OCI-LY7 (cell line): ENCODE measurements at regions not wholly inside any gene's neighbourhood (a gene's known extent, or its start where the extent isn't known, plus 50 kb on each side); places are given as distances from the start of the nearest gene placed in this dataset.

ENCODE experiments used
- BruUV-seq: library from RNA; stranded (reverse); fragments of 400-500 nt; replicated peaks from 2 replicates; lab custom pipeline; 2021; lab: Mats Ljungman, UMichigan
- CTCF ChIA-PET: fragments of 300-600 bp; sonication (Branson Sonifier 250); formaldehyde crosslinking; loops from one replicate; lab custom pipeline; 2022; ENCODE audit warnings: antibody characterized with exemption; ENCODE audit not compliant: unreplicated experiment; lab: Charles Lee
- POLR2A ChIA-PET: fragments of 300-600 bp; sonication (Branson Sonifier 250); formaldehyde crosslinking; loops from one replicate; lab custom pipeline; 2022; ENCODE audit warnings: antibody characterized with exemption; lab: Charles Lee
- DNase-seq: peaks from one replicate; pipeline ENCODE4 v3.0.0-alpha.2; 2015; ENCODE audit warnings: low spot score
- H2AFZ ChIP-seq: fragments of 200-600 bp; sonication (generic), shearing (Covaris generic); 2 replicates; pipeline ENCODE4 v1.6.1; 2014; ENCODE audit warnings: mild to moderate bottlenecking, antibody characterized with exemption, low read length, moderate library complexity
- H3K27ac ChIP-seq: fragments of 200-600 bp; sonication (generic); 2 replicates; pipeline ENCODE4 v1.5.1; 2014; ENCODE audit warnings: mixed run types, low read depth, mild to moderate bottlenecking, moderate library complexity, low read length, inconsistent platforms; ENCODE audit not compliant: poor library complexity, severe bottlenecking
- H3K36me3 ChIP-seq: fragments of 200-600 bp; sonication (generic); 2 replicates; pipeline ENCODE4 v1.6.1; 2014; ENCODE audit warnings: mild to moderate bottlenecking, antibody characterized with exemption, low read length, moderate library complexity, mixed read lengths; ENCODE audit not compliant: insufficient read depth
- H3K4me1 ChIP-seq: fragments of 200-600 bp; sonication (generic); 2 replicates; pipeline ENCODE4 v1.5.1; 2014; ENCODE audit warnings: mild to moderate bottlenecking, low read length; ENCODE audit not compliant: insufficient read depth, poor library complexity, severe bottlenecking
- H3K4me2 ChIP-seq: fragments of 200-600 bp; sonication (generic); 2 replicates; pipeline ENCODE4 v1.6.1; 2014; ENCODE audit warnings: mild to moderate bottlenecking, low read length
- H3K4me3 ChIP-seq: fragments of 200-600 bp; sonication (generic); 2 replicates; pipeline ENCODE4 v1.5.1; 2014; ENCODE audit warnings: mild to moderate bottlenecking, low read depth, low read length; ENCODE audit not compliant: poor library complexity, severe bottlenecking
- H3K79me2 ChIP-seq: fragments of 200-600 bp; sonication (generic); 2 replicates; pipeline ENCODE4 v1.6.1; 2016; ENCODE audit warnings: low read depth, mild to moderate bottlenecking, low read length, moderate library complexity, mixed read lengths; ENCODE audit not compliant: insufficient read depth
- H3K9me2 ChIP-seq: fragments of 200-600 bp; sonication (generic); 2 replicates; pipeline ENCODE4 v1.6.1; 2016; ENCODE audit warnings: mild to moderate bottlenecking, low read length, mixed read lengths; ENCODE audit not compliant: insufficient read depth
- H3K9me3 ChIP-seq: fragments of 200-600 bp; sonication (generic); 2 replicates; pipeline ENCODE4 v1.6.1; 2014; ENCODE audit warnings: mild to moderate bottlenecking, mixed run types, low read length, mixed read lengths
- H4K20me1 ChIP-seq: fragments of 200-600 bp; sonication (generic); 2 replicates; pipeline ENCODE4 v1.6.1; 2014; ENCODE audit warnings: mild to moderate bottlenecking, antibody characterized with exemption, low read length, moderate library complexity, mixed read lengths; ENCODE audit not compliant: insufficient read depth
- EZH2phosphoT487 ChIP-seq: fragments of 200-600 bp; sonication (generic); IDR thresholded peaks from 2 replicates; pipeline ENCODE4 v1.6.1; 2018; ENCODE audit warnings: low read depth, borderline replicate concordance, mild to moderate bottlenecking, mixed run types, antibody characterized with exemption, low read length, moderate library complexity, mixed read lengths
- intact Hi-C: fragments of 100-400 bp; cut with micrococcal nuclease; formaldehyde crosslinking; loops from one replicate; pipeline ENCODE4 v1.10.0; 2022; ENCODE audit not compliant: unreplicated experiment
- TF ChIP-seq, protein P1 (sequence below): fragments of 200-600 bp; sonication (generic); conservative IDR thresholded peaks from 2 replicates; pipeline ENCODE4 v1.5.1; 2014; ENCODE audit warnings: mild to moderate bottlenecking, antibody characterized with exemption, low read length, moderate library complexity, mixed read lengths

DNA sequence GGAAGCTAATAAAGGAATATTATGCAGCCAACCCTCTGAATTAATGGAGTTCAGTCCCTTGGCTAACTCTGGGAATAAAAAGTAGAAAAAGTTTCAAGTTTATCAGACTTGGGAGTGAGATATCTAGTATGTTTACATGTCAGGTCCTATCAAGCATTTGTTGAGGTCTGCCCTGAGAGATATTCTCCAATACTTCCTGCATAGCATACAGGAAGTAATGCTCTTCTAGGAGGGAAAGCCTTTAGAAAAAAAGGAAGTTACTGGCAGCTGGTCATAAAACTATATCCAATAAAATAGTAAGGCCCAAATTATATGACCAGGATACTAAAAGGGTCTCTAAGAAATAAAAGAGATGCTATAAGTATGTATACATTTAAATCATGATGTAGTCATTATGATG, 594.1 kb upstream of the FTMT start:
- no peaks in the 10 kb centered on the region for H3K4me1 ChIP-seq
- DNase-seq: no peak
- no peaks in the 10 kb centered on the region for H4K20me1 ChIP-seq
- TF ChIP-seq, protein P1, sequence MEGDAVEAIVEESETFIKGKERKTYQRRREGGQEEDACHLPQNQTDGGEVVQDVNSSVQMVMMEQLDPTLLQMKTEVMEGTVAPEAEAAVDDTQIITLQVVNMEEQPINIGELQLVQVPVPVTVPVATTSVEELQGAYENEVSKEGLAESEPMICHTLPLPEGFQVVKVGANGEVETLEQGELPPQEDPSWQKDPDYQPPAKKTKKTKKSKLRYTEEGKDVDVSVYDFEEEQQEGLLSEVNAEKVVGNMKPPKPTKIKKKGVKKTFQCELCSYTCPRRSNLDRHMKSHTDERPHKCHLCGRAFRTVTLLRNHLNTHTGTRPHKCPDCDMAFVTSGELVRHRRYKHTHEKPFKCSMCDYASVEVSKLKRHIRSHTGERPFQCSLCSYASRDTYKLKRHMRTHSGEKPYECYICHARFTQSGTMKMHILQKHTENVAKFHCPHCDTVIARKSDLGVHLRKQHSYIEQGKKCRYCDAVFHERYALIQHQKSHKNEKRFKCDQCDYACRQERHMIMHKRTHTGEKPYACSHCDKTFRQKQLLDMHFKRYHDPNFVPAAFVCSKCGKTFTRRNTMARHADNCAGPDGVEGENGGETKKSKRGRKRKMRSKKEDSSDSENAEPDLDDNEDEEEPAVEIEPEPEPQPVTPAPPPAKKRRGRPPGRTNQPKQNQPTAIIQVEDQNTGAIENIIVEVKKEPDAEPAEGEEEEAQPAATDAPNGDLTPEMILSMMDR: no peak
- no peak for TF ChIP-seq EZH2phosphoT487
- CTCF ChIA-PET: no interaction called here
- H3K36me3 ChIP-seq: no peaks in the 10 kb centered on the region
- H3K4me2 ChIP-seq: no peak overlapping the region
- no TSS peak for BruUV-seq
- no peaks in the 10 kb centered on the region for H3K79me2 ChIP-seq
- no peak overlapping the region for H3K4me3 ChIP-seq
- no peak overlapping the region for H2AFZ ChIP-seq
- H3K9me2 ChIP-seq: no peaks in the 10 kb centered on the region
- H3K27ac ChIP-seq: no peak overlapping the region
- POLR2A ChIA-PET: no interaction called here
- intact Hi-C loops: no loop called here
- H3K9me3 ChIP-seq: no peaks in the 10 kb centered on the region

GRCh38 chr5:121263456-121263855, 588.2 kb upstream of the FTMT start:
- TF ChIP-seq EZH2phosphoT487: no peak
- TF ChIP-seq, protein P1: no peak
- H3K27ac ChIP-seq: no peak overlapping the region
- H3K9me3 ChIP-seq: no peaks in the 10 kb centered on the region
- H2AFZ ChIP-seq: no peak overlapping the region
- no peaks in the 10 kb centered on the region for H3K79me2 ChIP-seq
- no peak overlapping the region for H3K4me2 ChIP-seq
- BruUV-seq: no TSS peak
- no peaks in the 10 kb centered on the region for H3K4me1 ChIP-seq
- intact Hi-C loops: no loop called here
- no peak for DNase-seq
- ChIA-PET CTCF (no interaction called here), POLR2A (no interaction called here)
- no peaks in the 10 kb centered on the region for H4K20me1 ChIP-seq
- H3K9me2 ChIP-seq: no peaks in the 10 kb centered on the region
- no peak overlapping the region for H3K4me3 ChIP-seq
- H3K36me3 ChIP-seq: no peaks in the 10 kb centered on the region

- Histone ChIP-seq H3K9me3 (no peaks in the 10 kb centered on the region), H3K36me3 (no peaks in the 10 kb centered on the region), H3K79me2 (no peaks in the 10 kb centered on the region), H3K4me3 (no peak overlapping the region), H2AFZ (no peak overlapping the region), H3K4me1 (no peaks in the 10 kb centered on the region), H3K9me2 (no peaks in the 10 kb centered on the region), H3K27ac (no peak overlapping the region), H4K20me1 (no peaks in the 10 kb centered on the region), H3K4me2 (no peak overlapping the region)
- ChIA-PET CTCF (no interaction called here), POLR2A (no interaction called here)
- no TSS peak for BruUV-seq
- intact Hi-C loops: no loop called here
- TF ChIP-seq, protein P1: no peak
- TF ChIP-seq EZH2phosphoT487: no peak
- DNase-seq: no peak
Observed at GRCh38 chr5:121264605-121265004, 587.1 kb upstream of the FTMT start.
